Thymus (tissue), 11 donors: ENCODE measurements at regions not wholly inside any gene's neighbourhood (a gene's known extent, or its start where the extent isn't known, plus 50 kb on each side); places are given as distances from the start of the nearest gene placed in this dataset.

Experiments used
- DNase-seq, 9 donors: peaks; one replicate each; pipeline ENCODE4 v3.0.0-alpha.2; 2013; ENCODE audit warnings: low spot score in 9 of 9, low read depth in 6 of 9, missing footprints in 1 of 9
- H3K27ac ChIP-seq, 2 donors: one replicate each; pipeline ENCODE4 v1.5.1; 2013; ENCODE audit warnings: control low read depth in 1 of 2, low read depth in 1 of 2, low read length in 1 of 2, mild to moderate bottlenecking in 1 of 2, moderate library complexity in 1 of 2
- H3K27me3 ChIP-seq, 2 donors: one replicate each; pipeline ENCODE4 v1.5.1; 2013; ENCODE audit warnings: low read length in 1 of 2; ENCODE audit not compliant: control insufficient read depth in 2 of 2, insufficient read depth in 1 of 2
- H3K36me3 ChIP-seq, 2 donors: one replicate each; pipeline ENCODE4 v1.5.1; 2013; ENCODE audit warnings: low read length in 1 of 2, mild to moderate bottlenecking in 1 of 2, moderate library complexity in 1 of 2; ENCODE audit not compliant: control insufficient read depth in 2 of 2, insufficient read depth in 2 of 2
- H3K4me1 ChIP-seq, 2 donors: one replicate each; pipeline ENCODE4 v1.5.1; 2013; ENCODE audit warnings: low read length in 2 of 2; ENCODE audit not compliant: control insufficient read depth in 2 of 2, insufficient read depth in 2 of 2
- H3K4me3 ChIP-seq, 2 donors: one replicate each; pipeline ENCODE4 v1.5.1; 2013; ENCODE audit warnings: low read length in 2 of 2, control low read depth in 1 of 2, mild to moderate bottlenecking in 1 of 2
- H3K9me3 ChIP-seq, 2 donors: one replicate each; pipeline ENCODE4 v1.5.1; 2013; ENCODE audit warnings: low read length in 1 of 2, mild to moderate bottlenecking in 1 of 2; ENCODE audit not compliant: control insufficient read depth in 2 of 2, insufficient read depth in 1 of 2
- WGBS: extraction: QIAGEN DNeasy Blood & Tissue Kit; methylation state at CpG from one replicate; pipeline ENCODE4 v1.1.7; 2013; 5-methylcytosine and 5-hydroxymethylcytosine counted together
- donor health status: healthy.

DNA sequence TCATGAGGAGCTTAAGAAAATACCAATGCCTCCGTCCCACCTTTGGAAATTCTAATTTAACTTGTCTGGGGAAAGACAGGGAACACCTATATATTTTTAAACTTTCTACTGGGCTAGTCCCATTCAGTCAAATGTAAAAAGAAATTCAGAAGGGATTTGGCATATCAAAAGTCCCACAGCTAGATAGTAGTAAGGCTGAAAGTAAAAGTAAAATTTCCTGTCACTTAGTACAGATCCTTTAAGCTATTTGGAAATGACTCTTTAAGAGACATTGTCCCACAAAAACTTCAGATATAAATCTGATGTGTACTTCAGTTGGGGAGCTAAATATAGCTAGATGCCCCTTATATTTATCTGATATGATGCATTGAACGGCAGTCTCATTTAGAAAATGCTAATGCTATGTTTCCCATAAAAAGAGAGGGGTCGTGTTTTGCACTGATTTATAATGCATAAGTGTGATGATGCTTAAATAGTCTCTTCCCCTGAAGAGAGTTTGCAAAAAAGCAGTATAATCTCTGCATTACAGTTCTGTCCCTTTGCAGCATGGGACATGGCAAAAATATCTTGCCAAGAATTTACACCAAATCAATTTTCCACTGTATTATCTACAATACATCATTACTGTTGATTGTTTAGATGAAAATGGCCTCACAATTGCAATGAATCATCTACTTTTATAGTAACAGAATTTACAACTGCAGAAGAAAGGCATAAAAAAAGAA lies 860.8 kb upstream of the MAP3K7 start:
- Histone ChIP-seq H3K36me3 (no peaks in the 10 kb centered on the region), H3K4me3 (no peak overlapping the region), H3K4me1 (no peaks in the 10 kb centered on the region), H3K27me3 (no peaks in the 10 kb centered on the region), H3K27ac (no peak overlapping the region), H3K9me3 (no peaks in the 10 kb centered on the region)
- 92% methylated on average over 3 of the region's 3 CpGs for whole genome bisulfite sequencing
- DNase-seq, result no peak

DNA sequence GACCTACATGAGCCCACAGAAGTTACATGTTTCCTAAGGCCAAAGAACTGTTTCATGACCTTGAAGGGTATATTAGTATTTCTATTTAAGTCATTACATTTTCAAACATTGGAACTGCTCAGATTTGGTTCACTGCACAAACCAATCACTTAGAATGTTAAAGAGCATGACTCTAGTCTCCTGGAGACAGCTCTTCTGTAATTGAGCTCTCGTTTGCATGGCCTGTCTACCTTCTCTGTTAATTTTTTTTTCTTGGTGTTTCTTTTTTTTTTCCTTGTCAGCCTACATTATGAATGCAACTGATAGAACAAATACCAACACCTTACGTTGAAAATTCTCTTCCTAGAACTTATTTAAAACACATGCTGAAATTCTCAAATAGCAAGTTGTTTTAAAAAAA lies 860.2 kb upstream of the MAP3K7 start:
- Histone ChIP-seq H3K4me1 (no peaks in the 10 kb centered on the region), H3K27ac (no peak overlapping the region), H3K9me3 (no peaks in the 10 kb centered on the region), H3K36me3 (no peaks in the 10 kb centered on the region), H3K27me3 (no peaks in the 10 kb centered on the region), H3K4me3 (no peak overlapping the region)
- WGBS, result 89% methylated on average over 2 of the region's 2 CpGs
- no peak for DNase-seq

GRCh38 chr6:91443405-91443804 lies 856.5 kb upstream of the MAP3K7 start:
- Histone ChIP-seq H3K4me1 (no peaks in the 10 kb centered on the region), H3K9me3 (no peaks in the 10 kb centered on the region), H3K36me3 (no peaks in the 10 kb centered on the region), H3K4me3 (no peak overlapping the region), H3K27me3 (no peaks in the 10 kb centered on the region), H3K27ac (no peak overlapping the region)
- WGBS, result 90% methylated on average over 1 of the region's 1 CpG
- DNase-seq, result no peak

DNA sequence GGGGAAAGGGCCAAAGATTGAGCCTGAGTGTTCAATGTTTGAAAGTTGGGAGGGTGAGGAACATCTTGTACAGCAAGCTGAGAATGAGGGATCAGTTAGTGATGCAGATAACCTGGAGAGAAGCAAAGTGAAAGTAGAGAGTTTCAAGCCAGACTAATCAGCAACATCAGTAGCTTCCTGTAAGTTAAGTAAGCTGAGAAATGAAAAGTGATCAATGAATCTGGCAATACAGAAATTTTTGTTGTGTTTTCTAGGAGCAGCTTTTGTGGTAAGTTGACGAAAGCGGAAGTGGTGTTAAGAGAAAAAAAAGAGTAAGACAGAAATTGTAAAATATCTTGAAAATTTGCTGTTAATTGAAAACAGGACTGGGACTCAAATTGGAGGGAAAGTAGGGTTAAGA lies 855.5 kb upstream of the MAP3K7 start:
- H3K27ac ChIP-seq, result no peak overlapping the region
- 61% methylated on average over 2 of the region's 2 CpGs for WGBS

GRCh38 chr6:91438570-91438969 lies 851.7 kb upstream of the MAP3K7 start:
- Histone ChIP-seq H3K27ac (no peak overlapping the region), H3K4me1 (no peaks in the 10 kb centered on the region), H3K27me3 (no peaks in the 10 kb centered on the region), H3K36me3 (no peaks in the 10 kb centered on the region), H3K4me3 (no peak overlapping the region), H3K9me3 (no peaks in the 10 kb centered on the region)
- 92% methylated on average over 2 of the region's 2 CpGs for WGBS
- DNase-seq, result no peak

More for the DNA sequence above, 855.5 kb upstream of the MAP3K7 start:
- Histone ChIP-seq H3K27me3 (no peaks in the 10 kb centered on the region), H3K4me3 (no peak overlapping the region), H3K36me3 (no peaks in the 10 kb centered on the region), H3K4me1 (no peaks in the 10 kb centered on the region), H3K9me3 (no peaks in the 10 kb centered on the region)
- no peak for DNase-seq

- Histone ChIP-seq H3K9me3 (no peaks in the 10 kb centered on the region), H3K36me3 (no peaks in the 10 kb centered on the region), H3K4me3 (no peak overlapping the region), H3K4me1 (no peaks in the 10 kb centered on the region), H3K27ac (no peak overlapping the region), H3K27me3 (no peaks in the 10 kb centered on the region)
- no peak for DNase-seq
- 93% methylated on average over 2 of the region's 2 CpGs for WGBS
These were observed 850.5 kb upstream of the MAP3K7 start for GRCh38 chr6:91437315-91437729.

DNA sequence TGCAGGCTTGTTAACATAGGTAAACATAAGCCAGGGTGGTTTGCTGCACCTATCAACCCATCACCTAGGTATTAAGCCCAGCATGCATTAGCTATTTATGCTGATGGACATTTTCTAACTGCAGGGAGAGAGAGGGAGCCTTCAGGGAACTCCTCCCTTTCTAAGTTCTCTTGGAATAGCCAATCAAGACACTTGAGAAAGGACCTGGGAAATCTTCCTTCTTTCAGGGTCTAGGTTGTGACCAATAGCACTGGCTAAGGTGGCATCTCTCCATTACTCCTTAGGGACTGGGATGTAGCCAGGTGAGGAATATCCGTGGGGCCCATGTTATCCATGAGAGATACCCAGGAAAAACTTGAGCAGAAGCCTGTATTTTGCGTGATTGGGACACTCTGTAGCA lies 849.6 kb upstream of the MAP3K7 start:
- H3K4me3 ChIP-seq, result no peak overlapping the region
- H3K9me3 ChIP-seq, result no peaks in the 10 kb centered on the region
- no peak for DNase-seq
- no peaks in the 10 kb centered on the region for H3K36me3 ChIP-seq
- 94% methylated on average over 2 of the region's 2 CpGs for WGBS
- no peak overlapping the region for H3K27ac ChIP-seq
- H3K27me3 ChIP-seq, result no peaks in the 10 kb centered on the region
- H3K4me1 ChIP-seq, result no peaks in the 10 kb centered on the region

DNA sequence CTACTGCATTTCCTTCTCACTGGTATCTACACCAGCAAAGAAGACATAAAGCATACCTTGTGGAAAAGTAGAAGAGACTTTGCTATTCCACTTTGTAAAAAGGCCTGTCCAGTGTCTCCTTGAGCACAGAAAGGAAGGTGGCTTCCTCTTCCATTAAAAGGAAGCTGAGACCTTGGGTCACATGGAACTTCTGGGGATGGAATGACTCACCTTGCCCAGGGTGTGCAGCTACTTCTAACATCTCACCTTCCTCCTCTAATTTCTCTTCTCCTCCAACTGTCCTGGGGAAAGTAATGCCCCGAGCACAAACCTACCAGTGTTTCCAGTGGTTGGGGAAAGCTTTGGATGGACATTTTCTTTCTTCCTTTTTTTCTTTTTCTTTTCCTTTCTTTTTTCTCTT lies 848.8 kb upstream of the MAP3K7 start:
- Histone ChIP-seq H3K4me3 (no peak overlapping the region), H3K27ac (no peak overlapping the region), H3K36me3 (no peaks in the 10 kb centered on the region), H3K9me3 (no peaks in the 10 kb centered on the region), H3K4me1 (no peaks in the 10 kb centered on the region), H3K27me3 (no peaks in the 10 kb centered on the region)
- 97% methylated on average over 1 of the region's 1 CpG for WGBS
- no peak for DNase-seq

- Histone ChIP-seq H3K27me3 (no peaks in the 10 kb centered on the region), H3K9me3 (no peaks in the 10 kb centered on the region), H3K27ac (no peak overlapping the region), H3K4me1 (no peaks in the 10 kb centered on the region), H3K4me3 (no peak overlapping the region), H3K36me3 (no peaks in the 10 kb centered on the region)
- 97% methylated on average over 2 of the region's 2 CpGs for whole genome bisulfite sequencing
- DNase-seq, result no peak
These were observed 847.7 kb upstream of the MAP3K7 start for GRCh38 chr6:91434576-91434975.
